Fibroblast of lung (primary cell): ENCODE measurements at regions not wholly inside any gene's neighbourhood (a gene's known extent, or its start where the extent isn't known, plus 50 kb on each side); places are given as distances from the start of the nearest gene placed in this dataset.

Experiments
- DNase-seq, 2 donors: peaks; one replicate each; pipeline versions ENCODE4 v3.0.0 to v3.0.0-alpha.2; 2010; ENCODE audit warnings: low read depth in 2 of 2
- H2AFZ ChIP-seq: 2 replicates; pipeline ENCODE4 v1.5.1; 2012; ENCODE audit warnings: low read length, control low read depth, inconsistent platforms
- H3K27ac ChIP-seq: 2 replicates; pipeline ENCODE4 v1.5.1; 2011; ENCODE audit warnings: low read length, control low read depth; ENCODE audit not compliant: insufficient read depth
- H3K27me3 ChIP-seq: 2 replicates; pipeline ENCODE4 v1.5.1; 2011; ENCODE audit warnings: mild to moderate bottlenecking, low read length; ENCODE audit not compliant: control insufficient read depth, insufficient read depth
- H3K36me3 ChIP-seq: 2 replicates; pipeline ENCODE4 v1.5.1; 2011; ENCODE audit warnings: low read length; ENCODE audit not compliant: control insufficient read depth, insufficient read depth
- H3K4me1 ChIP-seq: 2 replicates; pipeline ENCODE4 v1.5.1; 2011; ENCODE audit warnings: low read length; ENCODE audit not compliant: control insufficient read depth, insufficient read depth; ENCODE audit errors: extremely low read depth
- H3K4me2 ChIP-seq: 2 replicates; pipeline ENCODE4 v1.5.1; 2011; ENCODE audit warnings: low read length, control low read depth; ENCODE audit not compliant: insufficient read depth; ENCODE audit errors: extremely low read depth
- H3K4me3 ChIP-seq, 4 experiments: fragments of 200-600 bp in 1 of 4; sonication (generic) in 1 of 4; replicated peaks in 1 of 4; 2 replicates each; pipeline ENCODE4 v1.5.1; 2011 to 2016; ENCODE audit warnings: low read length in 4 of 4, low read depth in 3 of 4, mild to moderate bottlenecking in 3 of 4, control low read depth in 2 of 4, inconsistent platforms in 1 of 4, mixed read lengths in 1 of 4; ENCODE audit not compliant: insufficient read depth in 1 of 4; ENCODE audit errors: control extremely low read depth in 1 of 4
- H3K79me2 ChIP-seq: 2 replicates; pipeline ENCODE4 v1.5.1; 2012; ENCODE audit warnings: mild to moderate bottlenecking, low read length, inconsistent platforms; ENCODE audit not compliant: control insufficient read depth, insufficient read depth
- H3K9ac ChIP-seq: 2 replicates; pipeline ENCODE4 v1.5.1; 2011; ENCODE audit warnings: mild to moderate bottlenecking, low read length, control low read depth; ENCODE audit not compliant: insufficient read depth
- H3K9me3 ChIP-seq: 2 replicates; pipeline ENCODE4 v1.5.1; 2012; ENCODE audit warnings: low read depth, low read length; ENCODE audit not compliant: control insufficient read depth, insufficient read depth
- H4K20me1 ChIP-seq: 2 replicates; pipeline ENCODE4 v1.5.1; 2011; ENCODE audit warnings: low read length; ENCODE audit not compliant: control insufficient read depth, insufficient read depth; ENCODE audit errors: extremely low read depth
- CTCF ChIP-seq, 2 donors: IDR thresholded peaks in 1 of 2; conservative IDR thresholded peaks in 1 of 2; 1 replicate in 1 of 2; 2 replicates in 1 of 2; pipeline ENCODE4 v1.5.1; 2011 to 2012; ENCODE audit warnings: low read length in 2 of 2, control low read depth in 1 of 2, inconsistent platforms in 1 of 2, low read depth in 1 of 2, mild to moderate bottlenecking in 1 of 2
- EZH2 ChIP-seq: IDR thresholded peaks from 2 replicates; pipeline ENCODE4 v1.5.1; 2012; ENCODE audit warnings: low read length, control low read depth, mild to moderate bottlenecking; ENCODE audit errors: missing control alignments

- H3K9ac ChIP-seq, result no peak overlapping the region
- no peak overlapping the region for H3K4me2 ChIP-seq
- peak in 1 of 2 donors; percentile 69 for DNase-seq
- no peaks in the 10 kb centered on the region for H3K4me1 ChIP-seq
- H3K4me3 ChIP-seq, result no peak overlapping the region
- no peak for TF ChIP-seq EZH2
- no peak for TF ChIP-seq CTCF (conservative IDR thresholded peaks at IDR 0.05 in 1 of 2, IDR thresholded peaks at IDR 0.05 in 1 of 2; ENCODE audit: low read depth in 1 of 2, low read length in 2 of 2)
- H2AFZ ChIP-seq, result peak overlapping the region; percentile 26
- H3K27ac ChIP-seq, result no peak overlapping the region
- H3K36me3 ChIP-seq, result no peaks in the 10 kb centered on the region
- no peaks in the 10 kb centered on the region for H3K79me2 ChIP-seq
- H3K27me3 ChIP-seq, result no peaks in the 10 kb centered on the region
- no peaks in the 10 kb centered on the region for H3K9me3 ChIP-seq
- no peaks in the 10 kb centered on the region for H4K20me1 ChIP-seq
Observed at GRCh38 chr4:156336511-156336910, 382.8 kb upstream of the CTSO start.

- H2AFZ ChIP-seq, result no peak overlapping the region
- no peaks in the 10 kb centered on the region for H3K9me3 ChIP-seq
- peak in 1 of 2 donors; percentile 61 for DNase-seq
- no peak overlapping the region for H3K27ac ChIP-seq
- no peaks in the 10 kb centered on the region for H3K36me3 ChIP-seq
- no peak overlapping the region for H3K4me2 ChIP-seq
- no peak for TF ChIP-seq EZH2
- H3K4me1 ChIP-seq, result no peaks in the 10 kb centered on the region
- no peaks in the 10 kb centered on the region for H3K27me3 ChIP-seq
- H4K20me1 ChIP-seq, result no peaks in the 10 kb centered on the region
- H3K4me3 ChIP-seq, result no peak overlapping the region
- no peak overlapping the region for H3K9ac ChIP-seq
- no peaks in the 10 kb centered on the region for H3K79me2 ChIP-seq
Observed at GRCh38 chr4:156335721-156336120, 382.1 kb upstream of the CTSO start.

GRCh38 chr4:156330436-156331031 lies 376.9 kb upstream of the CTSO start:
- Histone ChIP-seq H3K36me3 (no peaks in the 10 kb centered on the region), H3K4me1 (no peaks in the 10 kb centered on the region), H3K27ac (no peak overlapping the region), H4K20me1 (no peaks in the 10 kb centered on the region), H2AFZ (no peak overlapping the region), H3K4me3 (no peak overlapping the region), H3K27me3 (no peaks in the 10 kb centered on the region), H3K9ac (no peak overlapping the region), H3K9me3 (no peaks in the 10 kb centered on the region), H3K4me2 (no peak overlapping the region), H3K79me2 (no peaks in the 10 kb centered on the region)
- DNase-seq, result no peak
- no peak for TF ChIP-seq CTCF (conservative IDR thresholded peaks at IDR 0.05 in 1 of 2, IDR thresholded peaks at IDR 0.05 in 1 of 2; ENCODE audit: low read depth in 1 of 2, low read length in 2 of 2)
- TF ChIP-seq EZH2, result no peak
